GM19351 (cell line): ENCODE measurements at regions not wholly inside any gene's neighbourhood (a gene's known extent, or its start where the extent isn't known, plus 50 kb on each side); places are given as distances from the start of the nearest gene placed in this dataset.

ENCODE experiments used
- ATAC-seq: cut with Tn5 transposase; IDR thresholded peaks from one replicate; pipeline ENCODE4 v1.9.1; 2021; ENCODE audit warnings: mild to moderate bottlenecking, moderate library complexity; ENCODE audit not compliant: unreplicated experiment

- no peak for ATAC-seq
These were observed 83.9 kb upstream of the BTBD3 start for GRCh38 chr20:11833825-11834224.

- ATAC-seq: no peak
These were observed 79.5 kb upstream of the BTBD3 start for GRCh38 chr20:11838076-11838636.

GRCh38 chr20:11841972-11842461 lies 75.7 kb upstream of the BTBD3 start:
- no peak for ATAC-seq

GRCh38 chr20:11843289-11843688 lies 74.4 kb upstream of the BTBD3 start:
- ATAC-seq: no peak

GRCh38 chr20:11844691-11845090 lies 73.0 kb upstream of the BTBD3 start:
- ATAC-seq: no peak

- no peak for ATAC-seq
These were observed 72.4 kb upstream of the BTBD3 start for GRCh38 chr20:11845340-11845739.

- ATAC-seq: no peak
These were observed 71.6 kb upstream of the BTBD3 start for GRCh38 chr20:11846131-11846530.

GRCh38 chr20:11847827-11848226 lies 69.9 kb upstream of the BTBD3 start:
- no peak for ATAC-seq

- no peak for ATAC-seq
These were observed 68.3 kb upstream of the BTBD3 start for GRCh38 chr20:11849270-11849915.

GRCh38 chr20:11849976-11850670 lies 67.6 kb upstream of the BTBD3 start:
- ATAC-seq: no peak

GRCh38 chr20:11850901-11851300 lies 66.8 kb upstream of the BTBD3 start:
- ATAC-seq: no peak

- ATAC-seq: no peak
These were observed 66.0 kb upstream of the BTBD3 start for GRCh38 chr20:11851646-11852045.

GRCh38 chr20:11852189-11852588 lies 65.5 kb upstream of the BTBD3 start:
- ATAC-seq: no peak

- ATAC-seq: no peak
These were observed 64.9 kb upstream of the BTBD3 start for GRCh38 chr20:11852811-11853210.

- no peak for ATAC-seq
These were observed 64.3 kb upstream of the BTBD3 start for GRCh38 chr20:11853359-11853758.

- ATAC-seq: no peak
These were observed 56.2 kb upstream of the BTBD3 start for GRCh38 chr20:11861479-11861878.

- no peak for ATAC-seq
These were observed 50.3 kb upstream of the BTBD3 start for GRCh38 chr20:11867291-11867919.
